ENCODE measurements at regions not wholly inside any gene's neighbourhood (a gene's known extent, or its start where the extent isn't known, plus 50 kb on each side); places are given as distances from the start of the nearest gene placed in this dataset.

DNA sequence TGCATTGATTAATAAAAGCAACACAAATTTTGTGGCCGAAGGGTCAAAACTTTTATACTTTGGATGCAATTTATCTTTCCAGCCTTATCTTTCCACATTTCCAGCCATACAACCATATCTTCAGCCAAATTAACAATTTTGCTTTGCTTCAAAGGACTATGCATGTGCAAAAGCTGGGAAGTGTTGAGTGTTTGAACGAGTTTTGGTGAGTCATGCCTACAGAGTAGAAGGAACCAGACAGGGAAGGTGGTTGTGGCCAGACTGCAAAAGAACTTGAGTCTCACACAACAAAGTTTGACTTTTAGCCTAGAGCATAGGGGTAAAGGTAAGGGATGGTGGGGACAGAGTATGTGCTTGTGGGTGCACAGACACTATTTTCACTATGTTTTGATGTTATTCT lies 53.0 kb upstream of the GABRA2 start:
- Histone ChIP-seq H3K27me3 (replicated peaks; ENCODE audit: control insufficient read depth, insufficient read depth, low read length) (no peaks in the 10 kb centered on the region), H3K36me3 (ENCODE audit: control insufficient read depth, insufficient read depth, low read length) (no peaks in the 10 kb centered on the region), H3K4me1 (no peaks in the 10 kb centered on the region; the same call in 1 of the 2 replicates), H3K9me3 (no peaks in the 10 kb centered on the region), H3K4me3 (ENCODE audit: low read depth, low read length) (no peak overlapping the region)
- intact Hi-C loops (cut with micrococcal nuclease; ENCODE audit: unreplicated experiment), result no loop called here
- Mint-ChIP-seq H3K4me1 (ENCODE audit: low read depth, unreplicated experiment) (no peaks in the 10 kb centered on the region), H3K27ac (ENCODE audit: unreplicated experiment) (no peak overlapping the region), H3K4me3 (ENCODE audit: unreplicated experiment) (no peak overlapping the region), H3K27me3 (ENCODE audit: insufficient read depth, unreplicated experiment) (no peaks in the 10 kb centered on the region), H3K36me3 (ENCODE audit: insufficient read depth, unreplicated experiment) (no peaks in the 10 kb centered on the region), H3K9me3 (ENCODE audit: unreplicated experiment) (no peaks in the 10 kb centered on the region)
- no TSS peak for BruUV-seq (replicated peaks)
- no peak for DNase-seq
- ChIA-PET CTCF (no interaction called here), POLR2A (no interaction called here)
- TF ChIP-seq, protein P1, sequence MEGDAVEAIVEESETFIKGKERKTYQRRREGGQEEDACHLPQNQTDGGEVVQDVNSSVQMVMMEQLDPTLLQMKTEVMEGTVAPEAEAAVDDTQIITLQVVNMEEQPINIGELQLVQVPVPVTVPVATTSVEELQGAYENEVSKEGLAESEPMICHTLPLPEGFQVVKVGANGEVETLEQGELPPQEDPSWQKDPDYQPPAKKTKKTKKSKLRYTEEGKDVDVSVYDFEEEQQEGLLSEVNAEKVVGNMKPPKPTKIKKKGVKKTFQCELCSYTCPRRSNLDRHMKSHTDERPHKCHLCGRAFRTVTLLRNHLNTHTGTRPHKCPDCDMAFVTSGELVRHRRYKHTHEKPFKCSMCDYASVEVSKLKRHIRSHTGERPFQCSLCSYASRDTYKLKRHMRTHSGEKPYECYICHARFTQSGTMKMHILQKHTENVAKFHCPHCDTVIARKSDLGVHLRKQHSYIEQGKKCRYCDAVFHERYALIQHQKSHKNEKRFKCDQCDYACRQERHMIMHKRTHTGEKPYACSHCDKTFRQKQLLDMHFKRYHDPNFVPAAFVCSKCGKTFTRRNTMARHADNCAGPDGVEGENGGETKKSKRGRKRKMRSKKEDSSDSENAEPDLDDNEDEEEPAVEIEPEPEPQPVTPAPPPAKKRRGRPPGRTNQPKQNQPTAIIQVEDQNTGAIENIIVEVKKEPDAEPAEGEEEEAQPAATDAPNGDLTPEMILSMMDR (IDR thresholded peaks at IDR 0.05; ENCODE audit: insufficient read depth in 1 of 2, low read depth in 1 of 2, low read length in 1 of 2, severe bottlenecking in 1 of 2, unreplicated experiment in 1 of 2), result no peak

DNA sequence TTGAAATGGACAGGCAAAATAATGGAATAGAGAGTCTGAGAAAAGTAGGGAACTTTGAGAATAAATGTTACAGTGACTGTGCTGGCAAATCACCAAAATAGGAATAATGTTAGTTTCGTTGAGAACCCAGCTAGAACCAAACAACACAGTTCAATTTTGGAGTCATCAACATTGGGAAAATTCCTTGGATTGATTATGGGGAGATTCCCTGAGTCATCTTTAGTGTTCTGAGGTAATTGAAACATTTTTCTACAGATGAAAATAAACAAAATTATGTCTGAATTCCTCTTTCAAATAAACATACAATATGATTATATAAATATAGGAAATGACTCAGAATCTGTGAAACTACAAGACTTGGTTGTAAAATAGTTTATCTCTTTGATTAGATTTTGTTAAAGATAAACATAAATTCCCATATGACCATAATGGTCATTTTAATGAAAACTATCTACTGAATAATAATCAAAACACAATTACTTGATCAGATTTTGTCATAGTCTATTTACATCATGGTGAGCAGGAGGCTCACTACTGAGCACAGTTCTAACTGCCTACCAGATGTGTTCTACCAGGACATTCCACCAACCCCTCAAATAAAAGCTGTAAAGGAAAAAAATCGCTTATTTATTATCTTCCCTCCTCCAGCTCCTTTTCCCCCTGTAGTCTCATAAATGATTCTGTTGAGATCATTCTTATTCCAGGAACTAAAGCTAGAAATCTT lies 51.4 kb upstream of the GABRA2 start:
- no TSS peak for BruUV-seq (replicated peaks)

More for the DNA sequence above, 51.4 kb upstream of the GABRA2 start:
- ChIA-PET CTCF (no interaction called here), POLR2A (no interaction called here)
- Mint-ChIP-seq H3K4me1 (ENCODE audit: low read depth, unreplicated experiment) (no peaks in the 10 kb centered on the region), H3K9me3 (ENCODE audit: unreplicated experiment) (no peaks in the 10 kb centered on the region), H3K36me3 (ENCODE audit: insufficient read depth, unreplicated experiment) (no peaks in the 10 kb centered on the region), H3K27ac (ENCODE audit: unreplicated experiment) (no peak overlapping the region), H3K27me3 (ENCODE audit: insufficient read depth, unreplicated experiment) (no peaks in the 10 kb centered on the region), H3K4me3 (ENCODE audit: unreplicated experiment) (no peak overlapping the region)
- Histone ChIP-seq H3K9me3 (no peaks in the 10 kb centered on the region), H3K36me3 (ENCODE audit: control insufficient read depth, insufficient read depth, low read length) (no peaks in the 10 kb centered on the region), H3K4me3 (ENCODE audit: low read depth, low read length) (no peak overlapping the region), H3K4me1 (no peaks in the 10 kb centered on the region; the same call in 1 of the 2 replicates), H3K27me3 (replicated peaks; ENCODE audit: control insufficient read depth, insufficient read depth, low read length) (no peaks in the 10 kb centered on the region)
- intact Hi-C loops (cut with micrococcal nuclease; ENCODE audit: unreplicated experiment), result no loop called here
- DNase-seq, result no peak
- TF ChIP-seq, protein P1 (IDR thresholded peaks at IDR 0.05; ENCODE audit: insufficient read depth in 1 of 2, low read depth in 1 of 2, low read length in 1 of 2, severe bottlenecking in 1 of 2, unreplicated experiment in 1 of 2), result no peak

Data from Caco-2 (cell line).